Prostate gland (tissue), 2 donors: ENCODE measurements at regions not wholly inside any gene's neighbourhood (a gene's known extent, or its start where the extent isn't known, plus 50 kb on each side); places are given as distances from the start of the nearest gene placed in this dataset.

Experiments
- CTCF ChIP-seq, 4 experiments: fragments of 200-600 bp in 2 of 4; fragments of 450-650 bp in 2 of 4; sonication (generic) in 2 of 4; IDR thresholded peaks; 1 replicate in 3 of 4; 2 replicates in 1 of 4; pipeline ENCODE4 v1.5.1; 2016 to 2019; ENCODE audit warnings: antibody characterized with exemption in 4 of 4, mild to moderate bottlenecking in 2 of 4, moderate library complexity in 2 of 4
- POLR2A ChIP-seq: fragments of 450-650 bp; IDR thresholded peaks from one replicate; pipeline ENCODE4 v1.6.1; 2016; ENCODE audit warnings: antibody characterized with exemption, mild to moderate bottlenecking
- POLR2AphosphoS5 ChIP-seq: sonication (generic); formaldehyde crosslinking; IDR thresholded peaks from one replicate; pipeline ENCODE4 v1.6.1; 2017; ENCODE audit warnings: antibody characterized with exemption

- TF ChIP-seq POLR2A (no peak), POLR2AphosphoS5 (no peak), CTCF (IDR thresholded peaks at IDR 0.05) (no peak)
Observed at GRCh38 chr3:43884581-43884980, 193.8 kb downstream of the ABHD5 start.
